Cardiac muscle cell (in vitro differentiated cells and primary cell): ENCODE measurements at regions not wholly inside any gene's neighbourhood (a gene's known extent, or its start where the extent isn't known, plus 50 kb on each side); places are given as distances from the start of the nearest gene placed in this dataset.

Experiments used
- DNase-seq, 2 donors: peaks; one replicate each; pipeline versions ENCODE4 v3.0.0 to v3.0.0-alpha.2; 2010 to 2017; ENCODE audit warnings: low read depth in 1 of 2, low spot score in 1 of 2
- H3K27ac ChIP-seq: fragments of 200-600 bp; sonication (generic); 2 replicates; pipeline ENCODE4 v1.5.1; 2016
- H3K27me3 ChIP-seq: fragments of 200-600 bp; sonication (generic); 2 replicates; pipeline ENCODE4 v1.6.0; 2016; ENCODE audit warnings: control low read depth
- H3K36me3 ChIP-seq: fragments of 200-600 bp; sonication (generic); 2 replicates; pipeline ENCODE4 v1.5.1; 2016; ENCODE audit warnings: control low read depth
- H3K4me1 ChIP-seq: fragments of 200-600 bp; sonication (generic); 2 replicates; pipeline ENCODE4 v1.8.1; 2017; ENCODE audit warnings: low read depth, mild to moderate bottlenecking, mixed run types
- H3K4me3 ChIP-seq: fragments of 200-600 bp; sonication (generic); 2 replicates; pipeline ENCODE4 v1.5.1; 2016; ENCODE audit warnings: mild to moderate bottlenecking
- H3K9me3 ChIP-seq: fragments of 200-600 bp; sonication (generic); 2 replicates; pipeline ENCODE4 v1.5.1; 2017; ENCODE audit warnings: low read depth, mild to moderate bottlenecking, control low read depth
- TF ChIP-seq, protein P1 (sequence below): IDR thresholded peaks from 2 replicates; pipeline ENCODE4 v1.5.1; 2012; ENCODE audit warnings: low read depth, mild to moderate bottlenecking, low read length

GRCh38 chr12:119258149-119258548 is 76.4 kb upstream of the CCDC60 start:
- H3K27me3 ChIP-seq: no peaks in the 10 kb centered on the region
- H3K9me3 ChIP-seq: no peaks in the 10 kb centered on the region
- H3K27ac ChIP-seq: no peak overlapping the region
- TF ChIP-seq, protein P1, sequence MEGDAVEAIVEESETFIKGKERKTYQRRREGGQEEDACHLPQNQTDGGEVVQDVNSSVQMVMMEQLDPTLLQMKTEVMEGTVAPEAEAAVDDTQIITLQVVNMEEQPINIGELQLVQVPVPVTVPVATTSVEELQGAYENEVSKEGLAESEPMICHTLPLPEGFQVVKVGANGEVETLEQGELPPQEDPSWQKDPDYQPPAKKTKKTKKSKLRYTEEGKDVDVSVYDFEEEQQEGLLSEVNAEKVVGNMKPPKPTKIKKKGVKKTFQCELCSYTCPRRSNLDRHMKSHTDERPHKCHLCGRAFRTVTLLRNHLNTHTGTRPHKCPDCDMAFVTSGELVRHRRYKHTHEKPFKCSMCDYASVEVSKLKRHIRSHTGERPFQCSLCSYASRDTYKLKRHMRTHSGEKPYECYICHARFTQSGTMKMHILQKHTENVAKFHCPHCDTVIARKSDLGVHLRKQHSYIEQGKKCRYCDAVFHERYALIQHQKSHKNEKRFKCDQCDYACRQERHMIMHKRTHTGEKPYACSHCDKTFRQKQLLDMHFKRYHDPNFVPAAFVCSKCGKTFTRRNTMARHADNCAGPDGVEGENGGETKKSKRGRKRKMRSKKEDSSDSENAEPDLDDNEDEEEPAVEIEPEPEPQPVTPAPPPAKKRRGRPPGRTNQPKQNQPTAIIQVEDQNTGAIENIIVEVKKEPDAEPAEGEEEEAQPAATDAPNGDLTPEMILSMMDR: no peak
- no peak for DNase-seq
- H3K4me3 ChIP-seq: no peak overlapping the region
- H3K4me1 ChIP-seq: peaks cover 4% of the 10 kb centered on the region
- no peaks in the 10 kb centered on the region for H3K36me3 ChIP-seq

- Histone ChIP-seq H3K9me3 (no peaks in the 10 kb centered on the region), H3K36me3 (no peaks in the 10 kb centered on the region), H3K27me3 (no peaks in the 10 kb centered on the region), H3K4me3 (no peak overlapping the region), H3K27ac (no peak overlapping the region), H3K4me1 (peaks cover 4% of the 10 kb centered on the region)
- TF ChIP-seq, protein P1: no peak
- DNase-seq: no peak
These were observed 76.0 kb upstream of the CCDC60 start for GRCh38 chr12:119258556-119258955.

DNA sequence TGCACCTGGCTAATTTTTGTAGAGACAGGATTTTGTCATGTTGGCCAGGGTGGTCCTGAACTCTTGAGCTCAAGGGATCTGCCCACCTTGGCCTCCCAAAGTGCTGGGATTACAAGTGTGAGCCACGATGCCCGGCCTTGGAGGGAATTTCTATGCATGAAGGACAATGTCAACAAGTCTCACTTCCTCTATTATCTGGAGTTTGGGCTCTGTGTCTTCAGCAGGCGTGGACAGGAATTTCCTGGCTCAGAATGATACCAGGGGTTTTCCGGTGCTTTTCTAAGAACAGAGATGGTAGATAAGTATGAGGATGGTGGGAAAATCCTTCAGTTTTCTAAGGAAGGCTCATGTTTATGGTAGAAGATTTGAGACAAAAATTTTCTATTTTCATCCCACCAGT is 75.0 kb upstream of the CCDC60 start:
- no peak for DNase-seq
- Histone ChIP-seq H3K27me3 (no peaks in the 10 kb centered on the region), H3K4me1 (peaks cover 4% of the 10 kb centered on the region), H3K9me3 (no peaks in the 10 kb centered on the region), H3K27ac (no peak overlapping the region), H3K36me3 (no peaks in the 10 kb centered on the region), H3K4me3 (no peak overlapping the region)
- TF ChIP-seq, protein P1: no peak

DNA sequence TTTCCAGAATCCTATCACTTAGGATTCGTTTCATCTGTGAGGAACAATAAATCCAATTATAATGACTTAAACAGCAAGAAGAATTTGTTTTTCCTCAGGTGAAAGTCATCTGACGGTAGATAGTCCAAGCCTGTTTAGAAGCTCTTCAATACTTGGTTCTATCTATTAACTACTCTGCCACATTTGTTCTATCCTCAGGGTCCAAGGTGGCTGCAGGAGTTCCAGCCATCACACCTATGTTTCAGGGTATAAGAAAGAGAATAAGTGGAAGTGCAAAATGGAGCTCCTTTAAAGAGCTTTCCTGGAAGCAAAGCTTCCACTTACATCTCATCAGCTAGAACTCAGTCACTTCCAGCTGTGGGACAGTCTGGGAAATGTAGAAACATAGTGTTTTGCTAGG is 72.1 kb upstream of the CCDC60 start:
- no peaks in the 10 kb centered on the region for H3K9me3 ChIP-seq
- no peak for DNase-seq
- TF ChIP-seq, protein P1: no peak
- H3K27ac ChIP-seq: no peak overlapping the region
- peaks cover 4% of the 10 kb centered on the region for H3K4me1 ChIP-seq
- no peaks in the 10 kb centered on the region for H3K36me3 ChIP-seq
- no peak overlapping the region for H3K4me3 ChIP-seq
- H3K27me3 ChIP-seq: no peaks in the 10 kb centered on the region

GRCh38 chr12:119263466-119263865 is 71.1 kb upstream of the CCDC60 start:
- no peaks in the 10 kb centered on the region for H3K27me3 ChIP-seq
- no peak overlapping the region for H3K27ac ChIP-seq
- no peak for DNase-seq
- no peak overlapping the region for H3K4me3 ChIP-seq
- no peaks in the 10 kb centered on the region for H3K9me3 ChIP-seq
- TF ChIP-seq, protein P1: no peak
- no peaks in the 10 kb centered on the region for H3K4me1 ChIP-seq
- no peaks in the 10 kb centered on the region for H3K36me3 ChIP-seq

- DNase-seq: no peak
- Histone ChIP-seq H3K4me3 (no peak overlapping the region), H3K4me1 (no peaks in the 10 kb centered on the region), H3K27ac (no peak overlapping the region), H3K9me3 (no peaks in the 10 kb centered on the region), H3K36me3 (no peaks in the 10 kb centered on the region), H3K27me3 (no peaks in the 10 kb centered on the region)
- TF ChIP-seq, protein P1: no peak
These were observed 67.6 kb upstream of the CCDC60 start for GRCh38 chr12:119266963-119267362.
